Left renal pelvis (tissue), 4 donors: ENCODE measurements at regions not wholly inside any gene's neighbourhood (a gene's known extent, or its start where the extent isn't known, plus 50 kb on each side); places are given as distances from the start of the nearest gene placed in this dataset.
"Not testable (repeated sequence)": the region's sequence is repeated elsewhere in the genome, so short reads cannot be mapped to it uniquely, and the experiment has no call there.

Source experiments
- DNase-seq, 4 donors: peaks; one replicate each; pipeline ENCODE4 v3.0.0-alpha.2; 2013; ENCODE audit warnings: low read depth in 4 of 4, low spot score in 3 of 4

GRCh38 chr7:119664601-119665000 lies 608.4 kb upstream of the KCND2 start:
- DNase-seq = no peak

- no peak for DNase-seq
These were observed 607.2 kb upstream of the KCND2 start for GRCh38 chr7:119665796-119666195.

- no peak for DNase-seq
These were observed 591.6 kb upstream of the KCND2 start for GRCh38 chr7:119681336-119681735.

- DNase-seq = no peak
These were observed 588.2 kb upstream of the KCND2 start for GRCh38 chr7:119684763-119685162.

- no peak for DNase-seq
These were observed 587.1 kb upstream of the KCND2 start for GRCh38 chr7:119685906-119686305.

- DNase-seq = no peak
These were observed 584.1 kb upstream of the KCND2 start for GRCh38 chr7:119688831-119689230.

GRCh38 chr7:119692541-119692940 lies 580.4 kb upstream of the KCND2 start:
- no peak for DNase-seq

- DNase-seq = no peak
These were observed 578.5 kb upstream of the KCND2 start for GRCh38 chr7:119694506-119694905.

GRCh38 chr7:119696336-119696735 lies 576.6 kb upstream of the KCND2 start:
- no peak for DNase-seq

GRCh38 chr7:119703895-119704294 lies 569.1 kb upstream of the KCND2 start:
- DNase-seq = no peak

- no peak for DNase-seq
These were observed 566.4 kb upstream of the KCND2 start for GRCh38 chr7:119706608-119707007.

GRCh38 chr7:119708891-119709290 lies 564.1 kb upstream of the KCND2 start:
- no peak for DNase-seq

- DNase-seq = no peak
These were observed 561.9 kb upstream of the KCND2 start for GRCh38 chr7:119711104-119711503.

- DNase-seq = no peak
These were observed 560.0 kb upstream of the KCND2 start for GRCh38 chr7:119712886-119713462.

- no peak for DNase-seq
These were observed 559.4 kb upstream of the KCND2 start for GRCh38 chr7:119713606-119714005.

GRCh38 chr7:119720541-119720940 lies 552.4 kb upstream of the KCND2 start:
- DNase-seq = no peak

- no peak for DNase-seq
These were observed 548.8 kb upstream of the KCND2 start for GRCh38 chr7:119724041-119724792.

GRCh38 chr7:119733127-119733879 lies 539.7 kb upstream of the KCND2 start:
- DNase-seq = no peak

- no peak for DNase-seq
These were observed 535.6 kb upstream of the KCND2 start for GRCh38 chr7:119737390-119737789.

- DNase-seq = not testable (repeated sequence)
These were observed 527.7 kb upstream of the KCND2 start for GRCh38 chr7:119745280-119745679.

- no peak for DNase-seq
These were observed 524.6 kb upstream of the KCND2 start for GRCh38 chr7:119748251-119748860.
